ENCODE measurements at regions not wholly inside any gene's neighbourhood (a gene's known extent, or its start where the extent isn't known, plus 50 kb on each side); places are given as distances from the start of the nearest gene placed in this dataset.

DNA sequence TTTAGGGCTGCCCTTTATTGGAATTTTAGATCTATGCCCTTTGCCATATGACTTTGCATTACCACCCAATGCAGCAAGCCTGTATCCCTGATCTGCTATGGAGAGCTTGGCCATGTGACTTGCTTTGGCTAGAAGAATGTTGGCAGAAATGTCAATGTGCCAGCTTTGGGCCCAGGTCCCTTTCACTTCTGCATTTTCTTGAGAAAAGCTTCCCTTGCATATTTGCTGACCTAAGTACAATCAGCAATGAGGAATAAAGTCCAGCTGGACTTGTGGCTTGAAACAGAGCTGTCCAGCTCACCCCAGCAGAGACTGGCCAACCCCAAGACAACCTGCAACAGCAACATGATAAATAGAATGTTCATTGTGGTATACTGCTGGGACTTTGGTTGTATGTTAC is 135.9 kb downstream of the PAH start:
- no peak for DNase-seq (ENCODE audit: low read depth)

- no peak for DNase-seq (ENCODE audit: low read depth)
Measured at GRCh38 chr12:102776041-102776440, 141.0 kb downstream of the PAH start.

DNA sequence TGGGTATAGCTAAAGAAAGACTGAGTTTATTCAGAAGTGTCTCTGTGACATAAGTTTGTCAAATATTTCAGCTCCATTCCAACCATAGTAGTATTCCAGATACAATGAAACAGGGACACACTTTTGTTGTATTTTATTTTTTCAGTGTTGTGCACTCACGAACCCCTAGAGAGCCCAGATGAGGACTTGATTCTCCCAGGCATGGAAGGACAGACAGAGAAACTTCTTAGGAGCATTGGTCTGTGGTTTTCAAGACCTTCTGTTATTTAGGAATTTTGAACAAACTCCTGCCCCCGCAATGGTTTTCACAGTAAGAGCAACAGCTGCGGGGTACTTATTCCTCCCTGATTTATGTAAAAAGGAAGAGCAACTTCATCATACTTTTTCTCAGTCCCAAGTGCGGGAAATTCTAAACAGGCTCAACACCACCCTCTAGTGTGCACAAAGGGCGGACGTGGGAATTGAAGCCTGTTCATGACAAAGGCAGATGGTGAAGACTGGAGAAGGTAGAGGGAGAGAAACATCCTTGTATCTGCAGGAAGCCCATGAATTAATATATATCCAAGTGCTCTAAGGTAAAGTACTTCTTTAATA is 147.6 kb downstream of the PAH start:
- DNase-seq (ENCODE audit: low read depth): peak; percentile 46

GRCh38 chr12:102766961-102767360 is 150.1 kb downstream of the PAH start:
- DNase-seq (ENCODE audit: low read depth): no peak

DNA sequence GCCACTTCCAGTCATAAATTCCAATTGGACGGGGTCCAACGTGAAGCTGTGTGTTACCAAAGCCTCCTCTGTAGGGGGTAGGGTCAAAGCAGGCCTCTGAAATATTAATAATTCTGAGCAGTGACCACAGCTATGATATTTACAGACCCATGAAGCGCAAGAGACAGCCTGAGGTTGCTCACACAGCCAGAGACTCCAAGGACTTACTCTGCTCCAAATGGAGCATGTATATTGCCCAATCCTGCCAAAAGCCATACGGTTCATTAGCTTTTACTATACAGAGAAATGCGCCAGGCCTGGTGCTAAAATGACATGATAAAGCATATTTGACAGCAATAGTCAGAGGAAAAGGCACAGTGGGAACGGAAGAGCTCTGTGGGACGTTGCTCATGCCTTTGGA is 151.3 kb downstream of the PAH start:
- DNase-seq (ENCODE audit: low read depth): peak; percentile 35

GRCh38 chr12:102763471-102763870 is 153.6 kb downstream of the PAH start:
- DNase-seq (ENCODE audit: low read depth): no peak

GRCh38 chr12:102763061-102763460 is 154.0 kb downstream of the PAH start:
- no peak for DNase-seq (ENCODE audit: low read depth)

DNA sequence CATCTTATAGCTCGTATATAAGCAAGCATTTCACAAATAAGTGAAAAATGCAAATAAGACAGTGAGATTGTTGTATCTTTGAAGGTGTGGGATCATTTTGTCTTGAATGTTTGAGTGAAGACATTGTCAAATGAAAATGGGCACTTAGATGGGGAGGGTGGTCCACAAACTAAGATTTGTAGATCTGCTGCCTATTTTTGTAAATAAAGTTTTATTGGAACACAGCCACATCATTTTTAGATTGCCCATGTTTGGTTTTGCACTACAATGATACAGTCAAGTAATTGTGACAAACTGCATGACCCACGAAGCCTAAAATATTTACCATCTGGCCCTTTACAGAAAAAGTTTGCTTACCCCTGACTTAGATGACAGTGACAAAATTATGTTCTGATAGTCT is 156.7 kb downstream of the PAH start:
- no peak for DNase-seq (ENCODE audit: low read depth)

DNA sequence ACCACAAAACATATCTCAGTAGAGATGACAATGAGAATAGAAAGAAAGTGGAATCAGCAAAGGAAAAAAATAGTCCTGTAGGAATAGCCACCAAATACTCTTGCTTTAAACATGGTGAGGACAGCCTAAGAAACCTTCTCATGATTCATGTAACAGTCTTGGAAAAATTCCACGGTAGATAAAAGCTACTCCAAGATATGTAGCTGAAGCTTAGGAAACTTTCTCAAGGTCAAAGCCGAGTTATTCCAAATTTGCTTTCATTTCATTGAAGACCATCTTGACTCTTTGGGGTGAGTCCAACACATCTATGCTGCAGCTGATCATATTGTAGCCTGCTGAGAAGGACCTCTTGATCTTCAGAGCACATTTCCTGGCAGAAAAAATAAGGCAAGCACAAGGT is 157.6 kb downstream of the PAH start:
- no peak for DNase-seq (ENCODE audit: low read depth)

DNA sequence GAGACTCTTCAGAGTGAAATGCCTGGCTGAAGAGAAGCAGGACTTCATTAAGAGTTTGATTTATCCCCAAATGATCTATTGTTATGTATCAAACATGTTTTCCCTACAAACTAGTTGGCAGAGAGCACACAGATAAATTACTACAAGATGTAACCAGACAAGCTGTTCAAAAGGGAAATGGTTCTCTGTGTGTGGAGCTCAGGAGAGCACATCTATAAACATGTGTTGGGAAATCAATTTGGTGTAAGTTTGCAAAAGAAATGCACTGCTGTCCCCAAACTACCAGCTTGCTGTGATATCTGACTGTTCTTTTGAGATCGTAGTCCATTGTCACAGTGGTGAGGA is 159.2 kb downstream of the PAH start:
- no peak for DNase-seq (ENCODE audit: low read depth)

DNA sequence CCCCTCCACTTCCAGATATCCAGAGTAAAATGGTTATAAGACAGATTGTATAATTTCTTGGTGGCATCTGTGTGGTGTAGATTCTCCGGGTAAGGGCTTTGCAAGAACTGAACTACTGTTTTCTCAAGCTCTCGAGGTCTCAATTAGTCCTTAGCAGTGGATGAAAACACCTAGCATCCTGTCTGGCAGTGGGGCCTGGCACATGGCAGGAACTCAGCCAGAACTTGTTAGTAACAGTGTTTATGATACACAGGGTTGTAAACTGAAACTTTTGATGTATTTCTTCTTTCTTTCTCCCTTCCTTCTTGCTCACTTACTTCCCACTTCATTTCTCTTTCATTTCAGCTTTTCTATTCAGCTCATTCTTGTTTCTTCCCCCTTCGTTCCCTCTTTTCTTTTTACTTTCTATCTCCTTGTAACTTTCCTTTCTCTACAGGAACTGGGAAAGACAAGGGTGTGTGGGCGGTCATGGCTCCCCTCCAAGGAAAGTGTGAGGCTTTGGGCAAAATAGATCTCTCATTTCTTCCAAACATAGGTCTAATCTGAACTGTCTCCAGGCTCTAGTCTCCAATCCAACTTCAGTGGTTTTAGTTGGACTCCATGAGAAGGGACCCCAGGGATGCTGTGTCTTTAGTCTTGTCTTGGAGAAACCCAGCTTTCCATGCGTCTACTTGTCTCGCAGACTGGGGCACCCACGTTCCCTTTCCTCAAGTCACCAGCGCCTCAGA is 159.7 kb downstream of the PAH start:
- no peak for DNase-seq (ENCODE audit: low read depth)

DNA sequence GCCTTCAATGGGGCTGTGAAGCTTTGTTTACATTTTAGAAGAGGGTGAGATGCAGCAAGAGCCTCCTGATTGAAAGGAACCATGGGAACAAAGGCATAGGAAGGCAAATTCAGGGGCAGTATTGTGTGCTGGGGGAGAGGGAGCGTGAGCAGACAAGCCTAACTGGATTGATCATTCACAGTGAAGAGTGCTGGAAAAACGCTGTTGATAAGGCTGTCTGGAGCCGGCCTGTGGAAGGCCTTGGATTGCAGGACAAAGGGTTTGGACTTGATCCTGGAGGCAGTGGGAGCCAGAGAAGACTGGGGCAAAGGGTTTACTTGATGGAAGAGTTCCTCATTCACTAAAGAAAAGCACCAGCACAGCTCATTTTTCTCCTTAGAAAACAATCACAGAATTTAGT is 160.5 kb downstream of the PAH start:
- DNase-seq (ENCODE audit: low read depth): no peak

DNA sequence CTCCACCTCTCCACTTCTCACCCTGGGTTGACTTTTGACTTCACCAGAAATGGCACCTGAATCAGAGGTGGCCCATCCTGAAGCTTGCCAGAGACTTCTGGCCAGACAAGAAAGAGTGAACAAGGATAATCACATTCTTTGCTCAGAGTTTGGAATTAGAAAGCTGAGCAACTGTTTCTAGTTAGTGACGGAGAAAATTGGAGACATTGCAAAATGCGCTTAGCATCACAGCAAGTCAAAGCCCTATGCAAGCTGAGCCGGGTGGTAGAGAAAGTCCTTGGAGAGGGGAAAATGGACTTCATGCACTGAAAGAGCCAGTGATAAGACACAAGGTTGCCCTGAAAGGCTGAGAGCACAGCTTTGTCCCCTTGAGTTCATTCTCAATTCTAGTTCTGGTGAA is 161.8 kb downstream of the PAH start:
- no peak for DNase-seq (ENCODE audit: low read depth)

DNA sequence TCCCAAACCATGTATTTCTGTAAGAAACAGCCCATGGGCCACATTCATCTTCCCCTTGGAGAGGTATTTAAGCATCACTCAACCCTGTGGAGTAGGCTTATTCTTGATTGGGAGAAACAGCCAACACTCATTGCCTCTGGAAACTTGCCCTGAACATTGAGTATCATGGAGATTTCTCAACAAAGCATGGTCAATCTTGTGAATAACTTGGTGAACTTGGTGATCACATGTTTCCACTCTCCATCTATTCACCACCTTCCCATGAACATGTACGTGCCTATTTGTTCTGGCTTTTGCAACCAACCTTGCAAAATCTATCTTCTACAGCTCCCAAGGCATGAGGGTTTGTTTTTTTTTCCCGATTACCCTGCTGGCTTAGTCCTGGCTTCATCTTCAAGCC is 163.2 kb downstream of the PAH start:
- no peak for DNase-seq (ENCODE audit: low read depth)

- no peak for DNase-seq (ENCODE audit: low read depth)
Measured at GRCh38 chr12:102748704-102749103, 168.3 kb downstream of the PAH start.

- no peak for DNase-seq (ENCODE audit: low read depth)
Measured at GRCh38 chr12:102746963-102747362, 170.1 kb downstream of the PAH start.

GRCh38 chr12:102745971-102746600 is 171.0 kb downstream of the PAH start:
- DNase-seq (ENCODE audit: low read depth): no peak

- no peak for DNase-seq (ENCODE audit: low read depth)
Measured at GRCh38 chr12:102741196-102741595, 175.8 kb downstream of the PAH start.

DNA sequence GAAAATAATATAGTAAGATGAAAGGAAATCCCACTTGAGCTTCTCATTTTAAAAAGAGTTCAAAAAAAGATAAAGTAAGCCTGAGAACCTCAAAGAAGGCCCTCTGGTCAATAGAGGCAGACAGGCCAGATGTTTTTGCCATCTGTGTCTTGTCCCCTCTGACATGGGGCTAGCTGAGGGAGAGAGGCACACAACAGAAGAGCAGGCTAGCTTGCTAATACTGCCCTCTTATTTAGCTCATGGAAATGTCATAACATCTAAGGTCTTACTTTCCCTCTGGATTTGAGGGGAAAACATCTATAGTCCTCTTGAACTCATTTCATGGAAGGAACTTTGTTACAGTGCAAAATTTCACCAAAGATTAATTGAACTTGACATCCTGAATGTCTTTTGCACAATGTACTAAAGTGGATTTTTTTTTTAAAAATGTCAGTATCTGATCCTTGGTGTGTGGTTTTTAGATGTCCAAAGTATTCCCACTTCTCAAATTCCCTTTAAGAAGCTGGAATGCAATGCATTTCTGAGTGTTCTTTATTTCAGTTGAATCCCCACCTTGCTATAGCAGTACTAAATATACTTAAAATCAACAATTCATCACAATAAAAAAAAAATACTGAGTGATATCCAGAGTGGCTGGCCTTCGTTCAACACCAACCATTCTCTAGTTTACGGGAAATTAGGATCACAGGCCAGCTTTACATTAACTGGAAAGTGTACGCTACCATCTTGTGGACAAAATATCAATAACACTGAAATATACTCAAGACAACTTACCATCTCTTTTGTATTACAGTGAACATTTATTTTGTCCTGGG is 176.7 kb downstream of the PAH start:
- DNase-seq (ENCODE audit: low read depth): peak; percentile 20

GRCh38 chr12:102736328-102736727 is 180.7 kb downstream of the PAH start:
- no peak for DNase-seq (ENCODE audit: low read depth)

GRCh38 chr12:102735104-102735503 is 181.9 kb downstream of the PAH start:
- DNase-seq (ENCODE audit: low read depth): no peak

DNA sequence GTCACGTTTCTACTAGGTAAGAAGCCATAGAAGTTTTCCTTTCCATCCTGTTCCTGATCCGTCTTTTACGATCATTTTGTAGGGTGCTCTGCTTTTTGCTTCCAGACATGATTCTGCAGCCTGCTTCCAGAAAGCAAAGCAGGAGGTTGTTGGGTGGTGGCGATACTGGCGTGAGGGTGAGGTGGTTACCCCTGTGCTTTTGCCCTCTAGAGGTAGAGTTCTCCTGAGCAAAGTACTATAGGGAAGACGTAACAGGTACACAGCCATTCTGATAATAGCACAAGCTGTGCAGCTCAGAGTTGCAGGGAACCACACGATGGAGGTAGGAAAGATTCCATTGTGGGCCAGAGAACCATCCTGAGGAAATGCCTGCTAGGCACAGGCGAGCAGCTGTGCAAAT is 186.0 kb downstream of the PAH start:
- no peak for DNase-seq (ENCODE audit: low read depth)

Measured in M059J (cell line).